BJ (cell line): ENCODE measurements at regions not wholly inside any gene's neighbourhood (a gene's known extent, or its start where the extent isn't known, plus 50 kb on each side); places are given as distances from the start of the nearest gene placed in this dataset.
A peak's percentile ranks its signal among the peaks of the same experiment; 100 is the strongest.

ENCODE experiments used
- CTCF ChIA-PET: fragments of 350-600 bp; formaldehyde crosslinking; extraction: SDS; loops from one replicate; lab custom pipeline; 2021; ENCODE audit warnings: antibody characterized with exemption, inconsistent platforms; lab: Yijun Ruan, JAX
- POLR2A ChIA-PET: fragments of 300-600 bp; sonication (Branson Sonifier 250); formaldehyde crosslinking; extraction: SDS; loops from one replicate; lab custom pipeline; 2021; ENCODE audit warnings: antibody characterized with exemption; lab: Charles Lee
- DNase-seq: peaks from one replicate; pipeline ENCODE4 v3.0.0-alpha.2; 2011; ENCODE audit warnings: low read depth
- H3K27me3 ChIP-seq: 2 replicates; pipeline ENCODE4 v1.6.0; 2011; ENCODE audit warnings: low read length; ENCODE audit not compliant: control insufficient read depth, insufficient read depth
- H3K36me3 ChIP-seq: 2 replicates; pipeline ENCODE4 v1.5.1; 2011; ENCODE audit warnings: low read length; ENCODE audit not compliant: control insufficient read depth, insufficient read depth
- H3K4me3 ChIP-seq: 2 replicates; pipeline ENCODE4 v1.5.1; 2011; ENCODE audit warnings: low read depth, mild to moderate bottlenecking, control low read depth, low read length
- TF ChIP-seq, protein P1 (sequence below): IDR thresholded peaks from 2 replicates; pipeline ENCODE4 v1.5.1; 2011; ENCODE audit warnings: low read depth, mild to moderate bottlenecking, control low read depth, inconsistent platforms, low read length, moderate library complexity; ENCODE audit not compliant: insufficient read depth

DNA sequence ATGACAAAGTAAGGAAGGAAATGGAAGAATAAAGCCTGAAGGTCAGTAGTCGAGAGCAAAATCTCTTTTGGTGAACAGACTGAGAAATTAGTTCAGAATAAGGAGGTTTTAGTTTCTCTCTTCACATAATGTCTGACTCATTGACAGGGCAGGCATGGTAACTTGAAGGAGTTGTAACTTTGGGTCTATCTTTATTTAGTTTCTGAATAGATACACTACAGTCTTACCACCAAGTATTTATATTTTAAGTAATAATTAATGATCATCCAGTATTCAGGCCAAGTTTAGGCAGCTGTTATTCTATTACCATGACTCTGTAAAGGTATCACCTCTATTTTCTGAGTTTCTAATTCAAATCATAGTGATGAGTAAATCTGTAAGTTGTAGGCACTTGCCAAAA, 219.9 kb downstream of the SPRY2 start:
- DNase-seq, result no peak
- no peaks in the 10 kb centered on the region for H3K36me3 ChIP-seq
- ChIA-PET CTCF (no interaction called here), POLR2A (interaction anchor here (0.5 kb wide), 1 partner anchor 190 kb away, joined by 3 read pairs; no protein-coding TSS in a partner anchor)
- TF ChIP-seq, protein P1, sequence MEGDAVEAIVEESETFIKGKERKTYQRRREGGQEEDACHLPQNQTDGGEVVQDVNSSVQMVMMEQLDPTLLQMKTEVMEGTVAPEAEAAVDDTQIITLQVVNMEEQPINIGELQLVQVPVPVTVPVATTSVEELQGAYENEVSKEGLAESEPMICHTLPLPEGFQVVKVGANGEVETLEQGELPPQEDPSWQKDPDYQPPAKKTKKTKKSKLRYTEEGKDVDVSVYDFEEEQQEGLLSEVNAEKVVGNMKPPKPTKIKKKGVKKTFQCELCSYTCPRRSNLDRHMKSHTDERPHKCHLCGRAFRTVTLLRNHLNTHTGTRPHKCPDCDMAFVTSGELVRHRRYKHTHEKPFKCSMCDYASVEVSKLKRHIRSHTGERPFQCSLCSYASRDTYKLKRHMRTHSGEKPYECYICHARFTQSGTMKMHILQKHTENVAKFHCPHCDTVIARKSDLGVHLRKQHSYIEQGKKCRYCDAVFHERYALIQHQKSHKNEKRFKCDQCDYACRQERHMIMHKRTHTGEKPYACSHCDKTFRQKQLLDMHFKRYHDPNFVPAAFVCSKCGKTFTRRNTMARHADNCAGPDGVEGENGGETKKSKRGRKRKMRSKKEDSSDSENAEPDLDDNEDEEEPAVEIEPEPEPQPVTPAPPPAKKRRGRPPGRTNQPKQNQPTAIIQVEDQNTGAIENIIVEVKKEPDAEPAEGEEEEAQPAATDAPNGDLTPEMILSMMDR, result no peak
- H3K4me3 ChIP-seq, result no peak overlapping the region
- H3K27me3 ChIP-seq, result no peaks in the 10 kb centered on the region

DNA sequence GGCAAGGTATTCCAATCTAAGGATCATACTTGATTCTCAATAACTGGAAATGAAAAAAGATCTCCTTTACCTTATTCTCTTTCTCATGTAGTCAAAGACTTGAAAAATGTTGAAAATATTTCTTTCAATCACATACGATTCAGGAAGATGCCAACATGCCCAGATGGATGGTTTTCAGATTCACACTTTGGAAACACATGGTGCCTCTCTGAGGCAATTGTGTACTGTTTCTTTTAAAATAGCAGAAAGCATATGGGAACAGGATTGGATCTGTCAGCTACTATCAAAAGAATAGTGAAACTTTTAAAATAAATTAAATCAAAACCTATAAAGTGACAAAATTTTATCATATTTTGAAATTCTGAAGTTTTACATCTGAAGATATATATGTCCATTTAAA, 222.4 kb downstream of the SPRY2 start:
- POLR2A ChIA-PET, result interaction anchor here (0.6 kb wide), 1 partner anchor 18 kb away, joined by 4 read pairs; no protein-coding TSS in a partner anchor
- CTCF ChIA-PET, result interaction anchor here (1.1 kb wide), 1 partner anchor 11 kb away, joined by 3 read pairs; no protein-coding TSS in a partner anchor
- no peak for DNase-seq
- Histone ChIP-seq H3K36me3 (no peaks in the 10 kb centered on the region), H3K4me3 (no peak overlapping the region), H3K27me3 (no peaks in the 10 kb centered on the region)
- TF ChIP-seq, protein P1, result no peak

DNA sequence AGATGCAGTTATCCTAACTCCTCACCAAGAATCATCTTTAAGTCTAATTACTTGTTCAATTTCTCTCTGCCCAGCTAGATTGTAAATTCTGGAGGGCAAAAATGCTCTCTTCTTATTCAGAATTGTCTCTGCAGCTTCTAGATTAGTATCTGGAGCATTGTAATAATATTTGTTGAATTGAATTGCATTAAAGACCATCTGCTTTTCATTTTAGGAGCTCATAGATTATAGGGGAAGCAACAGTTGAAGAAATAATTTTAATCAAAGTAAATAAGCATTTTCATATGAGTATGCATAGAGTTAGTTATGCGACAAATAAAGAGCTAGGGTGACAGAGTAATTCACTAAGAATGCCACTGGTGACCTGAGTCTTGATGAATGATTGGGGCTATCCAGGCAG, 222.8 kb downstream of the SPRY2 start:
- no peak overlapping the region for H3K4me3 ChIP-seq
- TF ChIP-seq, protein P1, result no peak
- ChIA-PET CTCF (interaction anchor here (1.1 kb wide), 1 partner anchor 11 kb away, joined by 3 read pairs; no protein-coding TSS in a partner anchor), POLR2A (interaction anchor here (0.6 kb wide), 1 partner anchor 17 kb away, joined by 4 read pairs; no protein-coding TSS in a partner anchor)
- H3K27me3 ChIP-seq, result no peaks in the 10 kb centered on the region
- no peak for DNase-seq
- no peaks in the 10 kb centered on the region for H3K36me3 ChIP-seq

DNA sequence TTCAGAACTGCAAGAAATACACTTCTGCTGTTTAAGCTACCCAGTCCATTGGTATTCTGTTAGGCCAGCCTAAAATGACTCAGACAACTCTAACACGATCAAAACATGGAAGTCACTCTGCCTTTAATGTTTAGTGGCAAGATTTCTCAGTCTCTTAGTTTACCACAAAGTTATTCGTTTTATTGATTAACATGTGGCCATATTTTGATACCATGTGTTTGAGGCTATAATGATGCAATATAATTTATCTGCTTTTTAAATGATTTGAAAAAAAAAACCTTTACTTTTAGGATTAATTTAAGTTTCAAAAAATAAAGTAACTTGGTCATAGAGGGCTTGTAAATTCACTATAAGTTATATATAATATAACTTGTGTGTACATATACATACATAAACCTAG, 223.4 kb downstream of the SPRY2 start:
- H3K27me3 ChIP-seq, result no peaks in the 10 kb centered on the region
- POLR2A ChIA-PET, result no interaction called here
- DNase-seq, result no peak
- no peak overlapping the region for H3K4me3 ChIP-seq
- TF ChIP-seq, protein P1, result no peak
- no peaks in the 10 kb centered on the region for H3K36me3 ChIP-seq
- CTCF ChIA-PET, result no interaction called here

DNA sequence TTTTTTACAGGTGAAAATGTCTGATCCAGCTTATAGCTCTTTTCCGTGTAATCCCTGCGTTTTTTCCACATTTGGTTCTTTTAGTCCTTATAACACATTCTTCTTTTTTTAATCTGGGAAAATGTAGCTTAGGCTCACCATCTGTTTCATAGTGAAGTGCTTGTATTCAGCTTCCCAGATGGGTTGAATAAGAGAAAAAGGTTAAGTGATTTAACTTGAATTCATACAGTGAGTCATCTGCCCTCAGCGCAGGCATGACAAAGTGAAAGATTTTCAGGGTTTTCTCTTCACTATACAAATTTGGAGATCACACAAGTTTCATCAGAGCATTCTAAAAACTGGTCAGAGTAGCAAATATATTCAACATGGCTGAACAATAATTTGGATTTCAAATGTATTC, 224.8 kb downstream of the SPRY2 start:
- H3K36me3 ChIP-seq, result no peaks in the 10 kb centered on the region
- no peak overlapping the region for H3K4me3 ChIP-seq
- ChIA-PET POLR2A (interaction anchor here (0.6 kb wide), 1 partner anchor 631 kb away, joined by 4 read pairs; no protein-coding TSS in a partner anchor), CTCF (no interaction called here)
- no peaks in the 10 kb centered on the region for H3K27me3 ChIP-seq
- TF ChIP-seq, protein P1, result no peak
- DNase-seq, result peak; percentile 65
